ENCODE measurements at regions not wholly inside any gene's neighbourhood (a gene's known extent, or its start where the extent isn't known, plus 50 kb on each side); places are given as distances from the start of the nearest gene placed in this dataset.

- TF ChIP-seq EZH2 (IDR thresholded peaks at IDR 0.05; ENCODE audit: low read length, missing control alignments) (no peak), CTCF (conservative IDR thresholded peaks at IDR 0.05 in 1 of 2, IDR thresholded peaks at IDR 0.05 in 1 of 2; ENCODE audit: low read depth in 1 of 2, low read length in 2 of 2) (no peak)
Measured at GRCh38 chr18:35852786-35853185, 119.7 kb upstream of the RMP24 start.
